Urothelium cell line (cell line): ENCODE measurements at regions not wholly inside any gene's neighbourhood (a gene's known extent, or its start where the extent isn't known, plus 50 kb on each side); places are given as distances from the start of the nearest gene placed in this dataset.

Source experiments
- DNase-seq: peaks from one replicate; pipeline ENCODE4 v3.0.0; 2011; ENCODE audit warnings: low spot score, mixed read lengths
- FAIRE-seq: peaks from 2 replicates; lab custom pipeline; 2011; peaks lifted over from hg19 to GRCh38; lab: Jason Lieb, UNC

GRCh38 chr7:115719963-115720362 lies 310.6 kb downstream of the TFEC start:
- DNase-seq (no peak), FAIRE-seq (no peak)

- FAIRE-seq (no peak), DNase-seq (no peak)
These were observed 320.9 kb downstream of the TFEC start for GRCh38 chr7:115709664-115710063.

- DNase-seq (no peak), FAIRE-seq (no peak)
These were observed 322.6 kb downstream of the TFEC start for GRCh38 chr7:115708013-115708341.

- DNase-seq, result peak; percentile 11
- no peak for FAIRE-seq
These were observed 323.1 kb downstream of the TFEC start for GRCh38 chr7:115707258-115708012.

- FAIRE-seq (no peak), DNase-seq (no peak)
These were observed 325.7 kb downstream of the TFEC start for GRCh38 chr7:115704884-115705283.

- no peak for FAIRE-seq
- DNase-seq, result no peak
These were observed 329.4 kb downstream of the TFEC start for GRCh38 chr7:115701141-115701540.

GRCh38 chr7:115694424-115694823 lies 336.1 kb downstream of the TFEC start:
- no peak for DNase-seq
- FAIRE-seq, result no peak

- no peak for DNase-seq
- no peak for FAIRE-seq
These were observed 336.8 kb downstream of the TFEC start for GRCh38 chr7:115693779-115694178.

GRCh38 chr7:115689941-115690340 lies 340.6 kb downstream of the TFEC start:
- no peak for DNase-seq
- no peak for FAIRE-seq

GRCh38 chr7:115683093-115683492 lies 347.5 kb downstream of the TFEC start:
- FAIRE-seq (no peak), DNase-seq (no peak)

- DNase-seq (no peak), FAIRE-seq (no peak)
These were observed 348.1 kb downstream of the TFEC start for GRCh38 chr7:115682507-115682906.

GRCh38 chr7:115680921-115681320 lies 349.6 kb downstream of the TFEC start:
- DNase-seq, result no peak
- no peak for FAIRE-seq

- FAIRE-seq, result no peak
- DNase-seq, result peak; percentile 18
These were observed 350.6 kb downstream of the TFEC start for GRCh38 chr7:115679976-115680375.

- no peak for DNase-seq
- no peak for FAIRE-seq
These were observed 351.1 kb downstream of the TFEC start for GRCh38 chr7:115679423-115679822.

GRCh38 chr7:115678086-115678982 lies 352.2 kb downstream of the TFEC start:
- no peak for FAIRE-seq
- peak; percentile 2 for DNase-seq

- no peak for DNase-seq
- no peak for FAIRE-seq
These were observed 353.9 kb downstream of the TFEC start for GRCh38 chr7:115676707-115677106.

- peak; percentile 26 for DNase-seq
These were observed 354.5 kb downstream of the TFEC start for GRCh38 chr7:115676080-115676479.

GRCh38 chr7:115674467-115675024 lies 356.0 kb downstream of the TFEC start:
- DNase-seq (no peak), FAIRE-seq (no peak)

More at GRCh38 chr7:115676080-115676479, 354.5 kb downstream of the TFEC start:
- FAIRE-seq, result no peak

- no peak for DNase-seq
These were observed 358.5 kb downstream of the TFEC start for GRCh38 chr7:115672024-115672423.

GRCh38 chr7:115662676-115663075 lies 367.9 kb downstream of the TFEC start:
- FAIRE-seq (no peak), DNase-seq (no peak)

More at GRCh38 chr7:115672024-115672423, 358.5 kb downstream of the TFEC start:
- no peak for FAIRE-seq

- DNase-seq (no peak), FAIRE-seq (no peak)
These were observed 368.4 kb downstream of the TFEC start for GRCh38 chr7:115662120-115662519.

GRCh38 chr7:115658223-115658622 lies 372.3 kb downstream of the TFEC start:
- FAIRE-seq, result no peak
- DNase-seq, result no peak
